NCI-H2227 (cell line): ENCODE measurements at regions not wholly inside any gene's neighbourhood (a gene's known extent, or its start where the extent isn't known, plus 50 kb on each side); places are given as distances from the start of the nearest gene placed in this dataset.

Source experiments
- DNase-seq: peaks from one replicate; lab custom pipeline; 2025; ENCODE audit not compliant: unreplicated experiment; lab: John Stamatoyannopoulos, UW

DNA sequence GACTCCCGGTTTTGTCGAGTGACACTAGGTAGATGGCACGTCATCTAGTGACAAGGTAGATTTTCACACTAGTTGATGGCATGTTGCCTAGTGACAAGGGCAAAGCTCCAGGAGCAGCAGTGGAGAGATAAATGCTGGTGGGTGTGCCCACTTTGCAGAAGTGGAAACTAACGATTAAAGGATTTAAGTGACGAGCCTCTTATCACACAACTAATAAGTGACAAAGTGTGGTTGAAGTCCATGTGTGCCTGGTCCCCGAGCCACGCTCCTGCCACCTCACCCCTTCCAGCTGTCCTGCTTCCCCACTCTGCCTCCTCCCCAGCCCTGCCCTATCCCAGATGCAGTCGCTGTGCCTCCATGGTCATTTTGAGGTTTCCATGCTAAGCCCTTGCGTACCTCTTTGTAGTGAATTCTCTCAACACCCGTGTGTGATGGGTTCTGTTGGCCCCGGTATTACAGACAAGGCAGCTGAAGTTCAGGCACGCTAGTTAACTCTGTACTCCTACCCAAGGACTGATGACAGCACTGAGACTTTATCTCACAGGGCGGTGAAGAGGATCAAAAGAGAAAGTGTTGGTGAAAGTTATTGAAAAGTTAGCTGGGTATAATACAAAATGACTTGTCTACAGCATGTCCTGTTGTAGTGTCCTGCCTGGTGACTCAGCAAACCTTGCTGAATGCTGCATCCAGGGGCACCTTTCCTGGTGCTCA is 113.4 kb upstream of the GLI2 start:
- no peak for DNase-seq

DNA sequence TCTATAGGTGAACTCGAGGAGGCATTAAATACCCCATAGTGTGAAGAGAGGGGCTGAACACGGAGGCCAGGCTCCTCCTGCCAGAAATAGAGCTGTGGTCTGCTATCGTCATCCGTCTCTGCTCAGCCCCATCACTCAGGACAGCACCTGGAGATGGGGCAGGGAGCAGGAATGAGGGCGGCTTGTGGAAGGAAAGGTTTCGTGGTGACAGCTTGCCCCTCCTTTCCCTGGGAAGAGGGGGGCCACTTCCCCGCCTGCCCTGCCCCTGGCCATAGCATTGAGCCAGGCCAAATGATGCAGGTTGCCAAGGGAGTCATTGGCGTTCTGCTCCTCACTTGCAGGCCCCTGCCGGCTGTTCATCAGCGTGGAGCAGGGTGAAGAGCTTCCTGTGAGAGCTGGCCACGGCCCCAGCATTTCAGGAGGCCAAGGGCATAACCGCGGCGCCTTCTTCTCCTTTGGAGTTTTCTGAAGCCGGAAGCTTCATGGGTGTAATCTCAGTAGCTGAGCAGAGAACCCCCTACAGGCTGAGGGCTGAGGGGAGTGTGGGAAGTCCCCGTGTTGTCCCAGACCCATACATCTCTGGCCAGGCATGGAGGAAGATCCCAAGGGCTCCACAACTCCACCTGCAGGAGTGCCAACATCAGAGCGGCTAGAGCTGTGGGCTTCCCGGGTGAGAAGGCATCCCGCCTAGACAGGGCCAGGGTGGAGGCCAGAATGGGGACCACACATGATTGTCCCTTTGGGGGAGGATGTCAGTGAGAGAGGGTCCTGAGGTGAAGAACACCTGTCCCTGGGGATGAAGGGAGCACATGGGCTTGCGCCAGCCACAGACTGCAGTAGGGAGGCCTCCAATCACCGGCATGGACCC is 112.5 kb upstream of the GLI2 start:
- no peak for DNase-seq

DNA sequence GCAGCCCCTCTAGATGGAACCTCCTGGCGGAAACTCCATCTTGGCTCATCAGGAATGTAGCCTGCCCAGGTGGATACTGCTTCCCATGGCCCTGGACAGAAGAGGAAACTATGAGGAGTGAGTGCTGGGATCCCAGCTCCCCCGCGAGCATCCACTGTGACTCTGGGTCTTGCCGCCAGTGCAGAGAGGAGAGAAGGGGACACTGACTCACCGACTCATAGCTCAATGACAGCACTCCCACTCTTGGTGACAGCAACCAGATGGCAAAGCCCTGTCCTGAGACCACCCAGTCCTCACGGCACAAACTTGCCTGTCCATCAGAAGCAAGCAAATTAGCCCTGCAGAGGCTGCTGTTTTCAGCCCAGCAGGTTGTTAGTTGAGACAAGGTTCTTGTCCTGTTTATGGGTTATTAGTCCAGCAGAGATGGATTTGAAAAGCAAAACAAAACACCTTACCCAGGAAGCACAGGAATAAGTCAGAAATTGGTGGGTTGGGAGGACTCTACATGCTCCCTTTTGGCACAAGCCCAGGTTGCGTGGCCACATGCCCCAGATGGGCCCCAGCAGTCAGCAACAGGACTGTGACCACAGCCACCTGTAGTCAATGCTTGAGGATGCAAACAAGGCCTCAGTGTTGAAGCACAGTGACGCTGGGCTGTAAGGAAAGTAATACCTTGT is 111.5 kb upstream of the GLI2 start:
- no peak for DNase-seq

DNA sequence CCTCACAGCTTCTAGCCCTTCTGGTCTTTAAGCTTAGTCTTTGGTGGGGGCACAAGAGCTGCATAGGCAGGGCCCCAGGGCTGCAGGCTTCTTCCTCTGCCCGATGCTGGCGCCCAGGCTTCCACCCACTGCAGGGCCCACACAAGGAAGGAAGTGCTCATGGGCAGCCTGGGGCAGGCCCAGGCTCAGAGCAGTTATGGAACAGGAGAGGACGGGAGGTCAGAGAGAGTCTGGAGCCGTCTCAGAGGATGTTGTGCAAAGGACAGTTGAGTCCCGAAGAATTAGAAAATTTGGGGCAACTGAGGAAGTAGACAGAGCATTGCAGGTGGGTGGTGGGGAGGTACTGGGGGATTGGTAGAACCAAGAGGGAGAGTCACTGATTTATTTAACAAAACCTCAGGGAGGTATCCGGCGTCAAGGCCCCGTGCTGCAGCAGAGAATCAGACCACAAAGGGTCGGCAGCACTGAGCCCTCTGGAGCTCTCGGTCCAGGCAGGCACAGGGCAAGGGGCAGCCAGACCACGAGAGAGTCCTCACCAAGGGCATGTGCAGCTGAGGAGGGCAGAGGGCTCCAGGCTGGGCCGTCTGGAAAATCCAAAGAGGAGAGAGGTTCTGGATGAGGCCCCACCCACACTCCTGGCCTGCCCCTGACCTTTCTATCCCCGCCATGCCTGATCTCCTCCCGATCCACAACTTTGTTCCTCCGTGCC is 110.8 kb upstream of the GLI2 start:
- no peak for DNase-seq

DNA sequence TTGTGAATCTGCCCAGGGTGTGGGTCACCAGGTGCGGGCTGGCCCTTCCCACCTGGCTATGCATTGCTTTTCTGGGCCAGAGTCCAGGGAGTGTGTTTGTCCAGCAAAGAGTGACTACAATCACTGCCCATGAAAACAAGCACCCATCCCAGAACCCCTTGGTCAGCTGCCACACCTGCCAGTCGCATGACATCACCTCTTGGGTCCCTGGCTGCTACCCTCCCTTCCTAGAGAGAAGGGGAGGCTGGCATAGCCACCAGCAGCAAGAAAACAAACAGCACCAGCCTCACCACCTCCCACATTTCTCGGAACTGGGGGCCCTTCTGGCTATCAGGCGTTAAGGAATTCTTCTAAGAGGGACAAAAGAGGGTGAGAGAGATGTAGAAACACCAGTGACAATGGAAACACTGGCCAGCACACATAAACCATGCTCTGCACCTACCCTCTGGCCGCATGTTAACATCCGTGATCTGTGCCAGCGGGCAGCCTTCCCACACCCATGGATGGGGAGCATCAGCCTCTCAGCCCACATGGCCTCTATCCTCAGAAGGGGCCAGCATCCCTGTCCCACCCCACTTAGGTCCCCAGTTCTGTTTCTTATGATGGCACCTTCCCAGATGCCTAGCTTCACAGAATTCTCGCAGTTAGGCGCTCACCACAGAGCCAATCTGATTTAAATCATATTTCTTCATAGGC is 109.7 kb upstream of the GLI2 start:
- no peak for DNase-seq

DNA sequence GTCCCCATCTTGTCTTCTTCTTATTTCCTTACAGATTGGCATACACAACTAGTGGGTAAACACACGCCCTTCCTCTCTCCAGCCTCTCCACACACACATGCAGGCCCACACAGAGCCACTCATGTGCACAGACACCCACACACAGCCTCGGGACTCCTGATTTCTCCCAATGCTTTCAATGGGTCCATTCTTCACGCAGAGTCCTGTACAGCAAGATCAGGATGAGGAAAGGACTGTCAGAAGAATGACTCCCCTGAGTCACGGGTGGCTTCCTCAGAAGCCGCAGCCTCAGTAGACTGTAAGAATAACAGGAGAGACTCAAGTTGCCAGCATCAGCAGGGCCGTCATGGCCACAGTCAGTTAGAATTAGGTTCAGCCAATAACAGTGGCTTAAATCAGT is 109.1 kb upstream of the GLI2 start:
- DNase-seq: no peak

DNA sequence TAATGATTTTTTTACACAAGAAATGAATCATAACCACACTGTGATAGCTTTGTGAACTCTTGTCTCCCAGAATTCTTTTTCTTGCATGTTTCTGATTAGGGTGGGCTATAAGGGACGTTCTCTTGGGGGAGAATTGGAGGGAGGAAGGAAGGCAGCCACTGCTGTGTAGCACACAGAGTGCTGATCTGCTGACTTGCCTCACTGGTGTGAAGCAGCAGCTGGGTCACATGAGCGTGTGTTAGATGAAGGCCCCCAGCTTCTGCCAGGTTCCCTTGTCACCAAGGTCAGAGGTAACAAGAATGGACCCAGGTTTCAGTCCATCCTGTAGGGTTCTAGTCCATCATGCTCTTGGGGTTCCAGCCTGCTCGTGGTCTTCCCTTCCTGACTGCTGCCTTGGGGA is 107.4 kb upstream of the GLI2 start:
- DNase-seq: no peak

DNA sequence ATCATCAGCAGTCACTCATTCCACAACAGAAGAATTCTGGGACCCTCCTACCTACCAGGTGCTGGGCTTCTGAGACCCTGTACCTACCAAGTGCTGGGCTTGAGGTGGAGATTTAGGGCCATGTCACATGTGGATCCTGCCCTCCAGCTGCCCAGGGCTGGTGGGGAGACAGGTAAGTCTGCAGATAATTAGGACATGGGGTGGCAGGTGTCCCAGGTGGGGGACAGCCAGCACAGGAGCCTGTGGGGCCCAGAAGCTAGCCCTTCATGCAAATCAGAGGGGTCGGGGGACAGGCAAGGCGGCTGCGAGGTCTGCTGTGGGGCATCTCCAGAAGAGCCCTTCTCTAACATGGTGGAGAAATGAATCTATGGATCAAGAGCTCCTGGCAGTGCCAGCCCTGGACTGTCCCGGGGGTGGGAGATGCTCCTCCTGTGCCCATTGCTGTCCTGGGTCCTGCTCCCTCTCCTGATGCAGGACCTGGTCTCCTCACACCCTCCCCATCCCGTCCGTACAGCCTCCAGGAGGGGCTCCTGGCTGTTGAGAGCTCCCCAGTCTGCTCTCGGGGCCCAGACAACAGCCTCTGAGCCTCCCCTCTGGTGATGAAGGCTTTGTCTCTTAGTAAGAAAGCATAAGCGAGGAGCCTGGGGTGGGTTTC is 106.3 kb upstream of the GLI2 start:
- DNase-seq: no peak

DNA sequence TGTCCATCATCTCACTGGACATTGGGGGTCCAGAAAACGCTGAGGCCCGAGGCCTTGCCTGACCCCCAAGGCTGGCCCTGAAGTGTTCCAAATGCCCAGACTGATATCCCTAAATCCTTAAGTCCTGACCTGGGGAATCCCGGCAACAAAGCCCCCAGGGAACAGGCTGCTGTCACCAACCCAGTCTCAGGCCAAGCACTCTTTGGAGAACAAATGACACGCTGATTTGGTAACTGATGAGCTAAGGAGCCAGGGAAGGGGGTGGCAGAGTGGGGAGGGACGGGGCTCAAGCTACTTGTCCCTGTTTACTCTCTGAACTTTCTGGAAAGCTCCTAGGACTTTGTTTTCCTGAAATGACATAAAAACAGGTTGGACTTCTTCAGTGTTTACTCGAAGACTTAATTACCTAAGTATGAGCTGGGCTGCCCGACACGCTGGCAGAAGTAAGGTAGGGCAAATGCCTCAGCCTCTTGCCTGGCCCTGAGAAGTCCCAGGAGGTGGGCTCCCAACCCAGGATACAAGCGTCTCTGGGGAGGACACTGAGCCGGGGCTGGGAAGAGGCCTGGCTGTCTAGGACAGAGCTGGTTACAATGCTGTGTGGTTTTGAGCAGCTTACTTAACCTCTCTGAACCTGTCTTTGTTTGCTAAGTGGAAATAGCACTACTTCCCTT is 105.5 kb upstream of the GLI2 start:
- DNase-seq: no peak

DNA sequence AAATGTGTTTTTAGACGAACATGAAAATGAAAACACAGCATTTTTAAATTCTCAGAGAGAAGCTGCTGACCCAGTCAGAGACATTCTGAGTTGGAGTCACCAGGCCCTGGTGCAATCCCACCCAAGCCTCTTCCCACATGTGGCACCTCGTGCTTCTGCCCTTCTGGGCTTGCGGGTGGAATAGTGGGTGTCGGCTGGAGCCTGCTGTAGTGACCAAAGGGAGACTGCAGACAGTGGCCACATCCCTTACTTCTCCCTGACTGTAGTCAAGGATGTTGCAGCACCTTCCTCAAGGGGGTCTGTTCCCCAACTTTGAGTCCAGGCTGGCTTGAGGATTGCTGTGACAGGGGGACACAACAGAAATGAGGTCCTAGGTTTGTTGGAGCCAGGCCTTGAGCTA is 104.4 kb upstream of the GLI2 start:
- DNase-seq: no peak

DNA sequence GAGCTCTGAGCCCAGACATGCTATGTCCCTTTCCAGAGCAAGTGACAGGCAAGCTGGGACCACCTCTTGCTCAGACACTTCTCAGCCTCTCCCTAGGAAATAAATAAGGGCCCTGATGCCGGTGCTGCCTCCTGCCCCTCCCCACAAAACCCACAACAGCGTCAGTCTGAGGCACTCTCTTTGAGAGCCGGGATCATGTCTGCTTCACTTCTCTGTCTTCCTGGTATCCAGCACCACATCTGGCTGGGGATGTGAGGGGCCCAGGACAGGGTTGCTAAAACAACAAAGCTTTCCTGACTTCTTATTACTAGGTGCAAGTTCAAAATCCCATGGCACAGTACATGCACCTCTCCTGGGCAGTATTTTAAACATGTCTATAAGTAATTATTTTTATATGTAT is 103.9 kb upstream of the GLI2 start:
- no peak for DNase-seq

DNA sequence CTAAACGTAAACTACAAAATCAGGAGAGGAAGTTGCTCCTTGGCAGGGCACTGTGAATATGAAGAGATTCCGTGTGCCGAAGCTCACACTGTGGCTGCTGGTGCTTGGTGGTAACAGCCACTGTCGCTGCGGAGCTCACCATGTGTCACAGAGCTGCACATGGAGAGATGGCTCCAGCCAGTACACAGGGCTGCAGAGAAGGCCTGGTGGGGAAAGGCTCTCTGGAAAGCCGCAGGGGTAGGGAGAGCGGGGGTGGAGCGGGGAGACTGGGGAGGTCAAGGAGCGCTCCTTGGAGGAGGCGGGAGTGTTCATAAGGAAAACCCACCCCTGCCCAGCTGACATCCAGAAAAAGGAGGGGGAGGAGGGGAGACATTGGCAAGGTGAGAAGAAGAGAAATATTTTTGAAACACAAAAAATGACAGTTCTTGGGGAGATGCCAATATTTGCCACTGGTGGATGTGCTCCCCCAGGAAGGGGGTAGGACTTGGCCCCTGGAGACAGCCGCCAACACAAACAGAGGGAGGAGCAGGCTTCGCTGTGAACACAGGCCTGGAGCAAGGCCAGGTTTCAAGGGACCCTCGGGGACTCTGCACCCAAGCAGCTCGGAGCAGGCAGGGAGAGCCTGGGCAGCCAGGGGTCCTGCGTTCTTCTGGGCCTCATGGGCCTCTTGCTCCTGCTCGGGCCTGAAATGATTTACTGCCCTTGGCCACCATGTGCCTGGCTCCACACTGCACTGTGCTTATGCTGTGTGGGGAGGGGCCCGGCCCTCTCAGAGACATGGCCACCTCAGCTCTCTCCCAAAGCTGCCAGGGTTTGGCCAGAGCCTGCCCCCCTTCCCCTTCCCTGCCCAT is 102.6 kb upstream of the GLI2 start:
- DNase-seq: no peak

DNA sequence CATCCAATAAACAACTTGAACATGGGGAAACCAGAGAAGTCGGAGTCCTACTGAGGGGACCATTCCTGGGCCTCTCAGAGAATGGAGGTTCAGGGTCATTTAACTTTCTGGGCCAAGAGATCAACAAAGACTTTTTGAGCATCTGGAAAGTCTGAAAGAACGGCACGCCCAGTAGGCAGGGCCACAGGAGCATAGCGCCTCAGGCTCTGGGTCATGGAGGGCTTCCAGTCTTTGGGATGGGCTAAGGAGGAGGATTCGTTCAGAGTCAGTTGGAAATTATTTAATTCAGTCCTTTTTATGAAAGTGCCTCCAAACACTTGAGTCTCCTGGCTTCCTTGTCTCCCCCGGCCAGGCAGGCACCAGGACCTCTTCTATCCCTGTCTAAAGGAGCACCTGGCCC is 101.1 kb upstream of the GLI2 start:
- no peak for DNase-seq

DNA sequence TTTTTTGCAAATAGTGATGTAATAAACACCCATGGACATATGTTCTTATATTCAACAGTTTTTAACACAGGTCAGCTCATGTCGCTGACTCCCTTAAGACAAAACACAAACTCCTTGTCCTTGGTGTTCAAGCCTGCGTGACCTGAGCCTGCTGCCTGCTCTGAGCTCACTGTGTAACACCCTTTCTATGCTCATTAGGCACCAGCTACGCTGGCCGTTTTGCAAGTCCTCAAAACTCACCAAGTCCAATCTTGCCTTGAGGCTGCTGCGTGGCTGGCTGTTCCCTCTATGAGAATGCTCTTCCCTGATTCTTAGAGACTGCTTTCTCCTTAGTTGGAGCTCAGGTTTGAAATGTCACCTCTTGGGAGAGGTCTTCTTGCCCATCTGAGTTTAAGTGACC is 100.5 kb upstream of the GLI2 start:
- DNase-seq: no peak

DNA sequence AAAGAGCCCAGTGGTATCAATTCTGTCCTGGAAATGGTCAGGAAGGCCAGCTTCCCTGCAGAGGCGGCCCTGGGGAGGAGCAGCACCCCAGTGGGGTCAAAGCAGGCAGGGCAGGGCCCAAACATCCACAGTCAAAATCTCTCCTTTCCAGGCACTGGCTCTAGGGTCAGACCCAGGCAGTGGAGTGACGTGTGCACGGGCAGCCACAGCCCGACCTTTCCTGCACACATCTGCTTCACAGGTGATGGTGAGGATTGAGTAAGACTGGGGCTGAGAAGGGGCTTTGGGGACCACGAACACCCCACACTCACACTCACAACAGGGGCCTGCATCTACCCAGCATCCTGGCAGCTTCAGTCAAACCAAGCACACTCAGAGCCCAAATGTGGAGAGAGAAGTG is 97.8 kb upstream of the GLI2 start:
- DNase-seq: no peak

DNA sequence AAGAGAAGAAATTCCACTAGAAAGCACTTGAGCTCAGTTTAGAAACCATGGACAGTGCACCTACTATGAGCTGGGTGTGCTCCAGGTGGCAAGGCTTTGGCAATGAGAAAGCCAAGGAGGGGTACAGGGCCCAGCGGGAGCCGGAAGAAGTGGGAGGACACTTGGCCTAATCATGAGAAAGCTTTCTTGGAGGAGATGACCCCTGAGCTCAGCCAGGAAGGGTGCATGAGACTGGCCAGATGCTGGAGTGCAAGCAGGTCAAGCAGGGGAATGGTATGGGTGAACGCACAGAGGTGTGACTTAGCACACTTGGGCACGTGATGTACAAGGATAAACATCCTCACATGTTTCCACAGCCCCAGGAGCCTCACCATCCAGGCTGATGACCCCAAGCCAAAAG is 97.2 kb upstream of the GLI2 start:
- DNase-seq: no peak

DNA sequence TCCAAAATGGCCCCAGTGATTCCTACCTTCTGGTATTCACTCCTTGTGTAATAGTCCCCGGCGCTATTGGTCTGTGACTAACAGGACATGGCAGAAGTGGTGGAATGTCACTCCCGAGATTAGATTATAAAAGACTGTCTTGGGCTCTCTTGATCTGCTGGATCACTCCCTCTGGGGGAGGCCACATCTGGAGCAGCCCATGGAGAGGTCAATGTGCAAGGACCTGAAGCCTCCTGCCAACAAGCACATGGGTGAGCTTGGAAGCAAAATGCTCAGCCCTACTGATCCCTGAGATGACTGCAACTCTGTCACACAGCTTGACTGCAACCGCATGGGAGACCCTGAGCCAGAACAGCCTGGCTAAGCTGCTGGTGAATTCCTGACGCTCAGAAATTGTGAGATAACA is 94.3 kb upstream of the GLI2 start:
- no peak for DNase-seq

DNA sequence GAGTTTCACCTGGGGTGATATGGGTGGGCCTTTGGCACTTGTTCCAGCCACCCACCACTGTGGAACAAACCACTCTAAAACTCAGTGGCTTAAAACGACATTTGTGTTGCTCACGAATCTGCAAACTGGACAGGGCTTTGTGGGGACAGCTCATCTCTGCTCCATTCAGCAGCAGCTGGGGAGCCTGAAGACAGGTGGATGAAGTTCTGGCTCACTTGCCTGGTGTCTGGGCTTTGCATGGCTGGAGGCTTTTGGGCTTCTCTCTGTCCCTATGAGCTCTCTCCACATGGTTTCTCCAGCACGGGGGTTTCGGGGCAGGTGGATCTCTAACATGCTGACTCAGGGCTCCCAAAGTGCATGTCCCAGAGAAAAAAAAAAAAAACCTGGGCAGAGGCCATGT is 93.0 kb upstream of the GLI2 start:
- DNase-seq: no peak

DNA sequence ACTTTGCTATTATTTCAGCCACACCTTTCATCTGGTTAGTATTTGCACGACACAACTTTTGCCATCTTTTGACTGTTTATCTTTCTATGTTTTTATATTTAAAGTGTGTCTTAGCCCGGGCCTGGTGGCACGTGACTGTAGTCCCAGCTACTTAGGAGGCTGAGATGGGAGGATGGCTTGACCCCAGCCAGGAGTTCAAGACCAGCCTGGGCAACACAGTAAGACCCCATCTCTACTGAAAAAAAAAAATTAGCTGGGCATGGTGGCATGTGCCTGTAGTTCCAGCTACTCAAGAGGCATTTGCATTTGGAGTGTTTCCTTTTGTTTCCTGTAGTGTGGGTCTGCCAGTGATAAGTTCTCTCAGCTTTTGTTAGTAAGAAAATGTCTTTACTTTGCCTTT is 88.7 kb upstream of the GLI2 start:
- no peak for DNase-seq
